Thoracic aorta (tissue), 2 donors: ENCODE measurements at regions not wholly inside any gene's neighbourhood (a gene's known extent, or its start where the extent isn't known, plus 50 kb on each side); places are given as distances from the start of the nearest gene placed in this dataset.

Source experiments
- ATAC-seq: fragments of 150-250 bp; one replicate; pipeline ENCODE4 v1.8.0; 2017; ENCODE audit warnings: low read depth; ENCODE audit not compliant: insufficient number of reproducible peaks, low FRiP score
- DNase-seq: peaks from one replicate; pipeline ENCODE4 v3.0.0-alpha.2; 2020; ENCODE audit warnings: low spot score
- H3K27ac ChIP-seq, 2 donors: fragments of 200-600 bp; sonication (generic); 1 replicate in 1 of 2; 2 replicates in 1 of 2; pipeline ENCODE4 v1.5.1; 2016; ENCODE audit warnings: mild to moderate bottlenecking in 2 of 2, moderate library complexity in 2 of 2
- H3K27me3 ChIP-seq: fragments of 200-600 bp; sonication (generic); replicated peaks from 2 replicates; pipeline ENCODE4 v1.6.0; 2016; ENCODE audit warnings: mild to moderate bottlenecking; ENCODE audit not compliant: insufficient read depth
- H3K36me3 ChIP-seq: fragments of 200-600 bp; sonication (generic); one replicate; pipeline ENCODE4 v1.5.1; 2016
- H3K4me1 ChIP-seq, 2 donors: fragments of 200-600 bp; sonication (generic); 1 replicate in 1 of 2; 2 replicates in 1 of 2; pipeline versions ENCODE4 v1.5.1 to v1.6.0; 2016; ENCODE audit warnings: low read depth in 2 of 2, mild to moderate bottlenecking in 1 of 2; ENCODE audit not compliant: control insufficient read depth in 1 of 2
- H3K4me3 ChIP-seq: fragments of 200-600 bp; sonication (generic); 2 replicates; pipeline ENCODE4 v1.5.1; 2016; ENCODE audit warnings: mild to moderate bottlenecking
- H3K9me3 ChIP-seq: fragments of 200-600 bp; sonication (generic); 2 replicates; pipeline ENCODE4 v1.5.1; 2016
- TF ChIP-seq, protein P1 (sequence below): fragments of 200-600 bp; sonication (generic); IDR thresholded peaks from one replicate; pipeline ENCODE4 v1.5.1; 2019; ENCODE audit warnings: antibody characterized with exemption

DNA sequence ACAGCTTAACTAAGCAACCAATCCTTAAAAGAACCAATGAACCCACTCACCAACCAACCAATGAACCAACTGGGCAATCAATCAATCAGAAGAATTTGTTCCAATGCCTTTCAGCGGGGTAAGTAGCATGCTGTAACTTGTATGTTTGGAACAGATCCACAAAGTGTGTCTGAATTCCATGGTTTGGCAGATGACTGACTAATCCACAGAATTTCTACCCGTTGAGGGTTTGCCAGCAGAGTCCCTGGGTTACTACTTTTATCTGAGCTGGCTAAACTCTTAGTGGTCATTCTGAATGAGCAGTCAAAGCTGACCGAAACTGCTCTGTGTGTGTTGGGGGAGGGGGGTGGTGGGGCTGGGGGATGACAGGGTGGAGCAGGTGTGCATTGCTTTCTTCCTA is 125.0 kb upstream of the JAG1 start:
- Histone ChIP-seq H3K27ac (no peak overlapping the region), H3K27me3 (no peaks in the 10 kb centered on the region), H3K4me1 (no peaks in the 10 kb centered on the region), H3K36me3 (no peaks in the 10 kb centered on the region), H3K9me3 (no peaks in the 10 kb centered on the region), H3K4me3 (no peak overlapping the region)
- ATAC-seq, result no peak
- TF ChIP-seq, protein P1, sequence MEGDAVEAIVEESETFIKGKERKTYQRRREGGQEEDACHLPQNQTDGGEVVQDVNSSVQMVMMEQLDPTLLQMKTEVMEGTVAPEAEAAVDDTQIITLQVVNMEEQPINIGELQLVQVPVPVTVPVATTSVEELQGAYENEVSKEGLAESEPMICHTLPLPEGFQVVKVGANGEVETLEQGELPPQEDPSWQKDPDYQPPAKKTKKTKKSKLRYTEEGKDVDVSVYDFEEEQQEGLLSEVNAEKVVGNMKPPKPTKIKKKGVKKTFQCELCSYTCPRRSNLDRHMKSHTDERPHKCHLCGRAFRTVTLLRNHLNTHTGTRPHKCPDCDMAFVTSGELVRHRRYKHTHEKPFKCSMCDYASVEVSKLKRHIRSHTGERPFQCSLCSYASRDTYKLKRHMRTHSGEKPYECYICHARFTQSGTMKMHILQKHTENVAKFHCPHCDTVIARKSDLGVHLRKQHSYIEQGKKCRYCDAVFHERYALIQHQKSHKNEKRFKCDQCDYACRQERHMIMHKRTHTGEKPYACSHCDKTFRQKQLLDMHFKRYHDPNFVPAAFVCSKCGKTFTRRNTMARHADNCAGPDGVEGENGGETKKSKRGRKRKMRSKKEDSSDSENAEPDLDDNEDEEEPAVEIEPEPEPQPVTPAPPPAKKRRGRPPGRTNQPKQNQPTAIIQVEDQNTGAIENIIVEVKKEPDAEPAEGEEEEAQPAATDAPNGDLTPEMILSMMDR, result no peak
- DNase-seq, result no peak

DNA sequence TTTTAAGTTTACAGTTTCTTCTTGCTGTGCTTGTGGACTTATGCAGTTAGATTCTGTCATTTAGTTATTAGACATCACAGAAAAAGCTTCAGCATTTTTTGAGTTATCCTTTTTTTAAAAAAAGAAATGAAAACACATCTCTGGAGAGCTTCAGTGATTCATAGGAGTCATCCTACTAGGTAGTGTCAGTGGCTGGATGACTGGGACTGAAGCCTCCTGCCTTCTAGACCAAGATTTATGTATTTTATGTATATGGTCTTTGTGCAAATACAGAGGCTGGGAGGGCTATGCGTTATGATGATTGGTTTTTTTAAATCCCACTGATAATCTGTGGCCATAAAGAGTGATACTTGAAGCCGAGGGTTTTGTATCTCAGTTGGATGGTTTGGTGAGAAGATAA is 125.9 kb upstream of the JAG1 start:
- Histone ChIP-seq H3K9me3 (no peaks in the 10 kb centered on the region), H3K27ac (no peak overlapping the region), H3K4me1 (no peaks in the 10 kb centered on the region), H3K36me3 (no peaks in the 10 kb centered on the region), H3K27me3 (no peaks in the 10 kb centered on the region), H3K4me3 (no peak overlapping the region)
- TF ChIP-seq, protein P1, result no peak
- DNase-seq (no peak), ATAC-seq (no peak)

DNA sequence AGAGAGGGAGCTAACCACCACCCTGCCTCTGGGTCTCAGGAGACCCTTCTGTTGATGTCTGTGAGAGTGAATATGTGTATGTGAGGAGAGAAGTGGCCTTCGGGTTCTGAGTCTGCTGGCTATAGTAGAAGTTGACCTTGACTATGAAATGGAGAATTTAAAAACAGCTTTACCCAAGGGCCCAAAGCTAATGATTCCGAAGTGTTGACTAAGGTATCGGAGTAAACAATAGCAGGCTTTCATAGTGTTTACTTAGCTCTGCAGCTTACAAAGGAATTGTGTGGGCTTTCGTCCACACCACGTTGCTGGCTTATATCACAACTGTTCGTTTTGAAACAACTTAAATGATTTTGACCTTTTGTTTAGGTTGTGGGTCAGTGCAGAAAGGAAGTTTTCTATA is 126.5 kb upstream of the JAG1 start:
- Histone ChIP-seq H3K4me1 (no peaks in the 10 kb centered on the region), H3K27me3 (no peaks in the 10 kb centered on the region), H3K4me3 (no peak overlapping the region), H3K27ac (no peak overlapping the region), H3K36me3 (no peaks in the 10 kb centered on the region), H3K9me3 (no peaks in the 10 kb centered on the region)
- TF ChIP-seq, protein P1, result no peak
- DNase-seq (no peak), ATAC-seq (no peak)

- no peak for DNase-seq
- H3K27me3 ChIP-seq, result no peaks in the 10 kb centered on the region
- no peak overlapping the region for H3K27ac ChIP-seq
Observed at GRCh38 chr20:10802236-10802635, 128.4 kb upstream of the JAG1 start.

GRCh38 chr20:10805764-10806163 is 132.0 kb upstream of the JAG1 start:
- Histone ChIP-seq H3K4me1 (peaks cover 0 to 16% of the 10 kb centered on the region in 2 donors), H3K9me3 (no peaks in the 10 kb centered on the region), H3K36me3 (no peaks in the 10 kb centered on the region), H3K4me3 (no peak overlapping the region), H3K27ac (peak overlapping the region in 1 of 2 donors; percentile 40), H3K27me3 (no peaks in the 10 kb centered on the region)
- ATAC-seq, result no peak
- no peak for DNase-seq
- TF ChIP-seq, protein P1, result no peak

More at GRCh38 chr20:10802236-10802635, 128.4 kb upstream of the JAG1 start:
- Histone ChIP-seq H3K9me3 (no peaks in the 10 kb centered on the region), H3K4me3 (no peak overlapping the region), H3K36me3 (no peaks in the 10 kb centered on the region), H3K4me1 (peaks cover 0 to 16% of the 10 kb centered on the region in 2 donors)
- no peak for ATAC-seq
- TF ChIP-seq, protein P1, result no peak
